ENCODE measurements at regions not wholly inside any gene's neighbourhood (a gene's known extent, or its start where the extent isn't known, plus 50 kb on each side); places are given as distances from the start of the nearest gene placed in this dataset.

DNA sequence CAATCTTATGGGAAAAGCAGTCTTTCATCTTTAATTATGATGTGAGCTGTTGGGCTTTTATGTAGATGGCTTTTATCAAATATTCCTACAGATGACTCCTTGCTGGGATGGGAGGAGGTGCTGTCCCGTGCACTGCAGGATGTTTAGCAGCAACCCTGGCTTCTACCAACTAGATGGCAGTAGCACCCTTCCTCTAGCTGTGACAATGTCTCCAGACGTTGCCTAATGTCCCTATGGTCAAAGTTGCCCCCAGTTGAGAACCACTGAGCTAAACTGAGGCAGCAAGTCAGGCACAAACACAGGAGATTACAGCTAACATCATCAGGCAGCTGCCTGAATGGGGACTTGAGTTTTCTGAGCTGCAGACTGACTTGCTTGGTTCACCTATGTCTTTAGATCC is 401.9 kb upstream of the PDE4D start:
- H3K4me1 ChIP-seq (ENCODE audit: insufficient read depth, low read length) = no peaks in the 10 kb centered on the region
- no peaks in the 10 kb centered on the region for H3K27me3 ChIP-seq (ENCODE audit: insufficient read depth, low read length)
- H3K9me3 ChIP-seq (ENCODE audit: low read depth, low read length) = no peaks in the 10 kb centered on the region
- H3K4me3 ChIP-seq (ENCODE audit: low read length) = no peak overlapping the region

DNA sequence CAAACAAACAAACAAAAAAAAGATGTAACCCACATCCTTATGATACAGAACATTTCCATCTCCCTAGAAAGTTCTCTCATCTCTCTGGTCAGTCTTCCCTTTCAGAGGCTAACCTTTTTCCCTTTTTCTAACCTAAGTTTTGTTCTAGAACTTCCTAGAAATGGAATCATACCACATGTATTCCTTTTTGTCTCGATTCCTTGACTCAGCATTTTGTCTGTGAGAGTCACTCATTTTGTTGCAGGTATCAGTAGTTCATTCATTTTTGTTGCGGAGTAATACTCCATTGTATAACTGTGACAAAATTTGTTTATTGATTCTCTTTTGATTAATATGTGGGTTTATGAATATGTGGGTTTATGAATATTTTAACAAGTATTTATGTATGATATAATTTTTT is 400.0 kb upstream of the PDE4D start:
- H3K9me3 ChIP-seq (ENCODE audit: low read depth, low read length) = no peaks in the 10 kb centered on the region
- no peaks in the 10 kb centered on the region for H3K4me1 ChIP-seq (ENCODE audit: insufficient read depth, low read length)
- no peaks in the 10 kb centered on the region for H3K27me3 ChIP-seq (ENCODE audit: insufficient read depth, low read length)
- no peak overlapping the region for H3K4me3 ChIP-seq (ENCODE audit: low read length)

DNA sequence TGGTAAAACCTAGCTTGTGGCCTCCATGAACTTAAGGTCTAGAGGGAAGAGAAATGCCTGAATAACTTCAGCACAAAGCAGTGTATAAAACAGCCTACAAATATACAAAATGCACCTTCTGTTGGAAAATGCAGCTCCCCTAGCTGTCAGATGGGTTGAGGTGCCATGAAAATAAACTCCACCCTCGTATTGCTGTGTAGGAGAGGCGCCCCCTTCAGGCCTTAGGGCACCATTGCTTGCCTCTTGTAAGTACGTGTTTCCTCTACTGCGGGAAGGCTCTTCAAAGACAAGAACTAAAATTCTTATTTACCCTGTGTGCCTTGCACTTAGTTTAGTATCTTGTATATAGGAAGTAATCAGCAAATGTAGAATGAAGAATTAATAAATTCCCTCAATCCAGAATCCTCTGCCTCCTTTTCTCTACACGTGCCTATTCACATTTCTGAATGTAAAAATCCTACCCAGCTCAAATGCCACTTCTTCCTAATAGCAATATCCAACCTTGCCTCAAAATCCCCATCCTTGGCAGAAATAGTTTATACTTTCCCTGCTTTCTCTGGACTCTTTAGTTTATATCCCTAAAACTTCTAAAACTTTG is 393.7 kb upstream of the PDE4D start:
- no peaks in the 10 kb centered on the region for H3K9me3 ChIP-seq (ENCODE audit: low read depth, low read length)
- peaks cover 12% of the 10 kb centered on the region for H3K4me1 ChIP-seq (ENCODE audit: insufficient read depth, low read length)
- no peaks in the 10 kb centered on the region for H3K27me3 ChIP-seq (ENCODE audit: insufficient read depth, low read length)
- no peak overlapping the region for H3K4me3 ChIP-seq (ENCODE audit: low read length)

DNA sequence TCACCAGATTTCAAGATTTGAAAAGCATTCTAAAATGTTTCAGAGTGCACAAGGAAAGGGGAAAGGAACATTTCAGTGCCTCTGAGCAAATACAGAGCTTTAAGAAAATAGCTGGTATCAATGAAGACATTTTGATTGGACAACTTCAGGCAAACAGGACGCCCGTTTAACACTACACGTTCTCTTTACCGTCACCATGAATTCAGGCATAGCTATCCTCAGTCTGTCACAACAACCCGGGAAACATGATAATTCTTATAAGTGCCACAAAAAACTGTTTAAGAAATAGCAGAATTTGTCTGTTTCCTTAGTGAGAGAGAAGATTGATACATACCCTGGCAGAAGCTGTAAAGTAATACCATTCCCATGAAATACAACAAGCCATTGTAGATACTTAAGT is 392.4 kb upstream of the PDE4D start:
- H3K27me3 ChIP-seq (ENCODE audit: insufficient read depth, low read length) = no peaks in the 10 kb centered on the region
- H3K4me1 ChIP-seq (ENCODE audit: insufficient read depth, low read length) = peaks cover 12% of the 10 kb centered on the region
- no peak overlapping the region for H3K4me3 ChIP-seq (ENCODE audit: low read length)
- no peaks in the 10 kb centered on the region for H3K9me3 ChIP-seq (ENCODE audit: low read depth, low read length)

DNA sequence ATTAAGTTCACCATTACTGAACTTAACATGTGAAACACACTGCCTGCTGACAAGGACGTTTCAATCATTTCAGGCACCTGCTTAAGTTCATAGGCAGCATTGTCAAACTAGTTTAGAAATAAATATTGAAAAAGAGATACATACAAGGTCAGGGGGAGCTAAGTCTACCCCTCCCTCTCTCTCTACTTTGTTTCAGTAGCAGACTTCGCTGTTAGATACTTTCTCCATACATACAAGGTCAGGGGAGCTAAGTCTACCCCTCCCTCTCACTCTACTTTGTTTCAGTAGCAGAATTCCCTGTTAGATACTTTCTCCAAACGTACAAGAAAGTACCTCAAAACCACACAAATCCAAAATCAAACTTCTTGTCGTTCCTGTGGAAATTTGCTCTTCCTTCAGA is 387.4 kb upstream of the PDE4D start:
- no peaks in the 10 kb centered on the region for H3K27me3 ChIP-seq (ENCODE audit: insufficient read depth, low read length)
- H3K4me3 ChIP-seq (ENCODE audit: low read length) = no peak overlapping the region
- H3K9me3 ChIP-seq (ENCODE audit: low read depth, low read length) = no peaks in the 10 kb centered on the region
- H3K4me1 ChIP-seq (ENCODE audit: insufficient read depth, low read length) = peaks cover 5% of the 10 kb centered on the region

DNA sequence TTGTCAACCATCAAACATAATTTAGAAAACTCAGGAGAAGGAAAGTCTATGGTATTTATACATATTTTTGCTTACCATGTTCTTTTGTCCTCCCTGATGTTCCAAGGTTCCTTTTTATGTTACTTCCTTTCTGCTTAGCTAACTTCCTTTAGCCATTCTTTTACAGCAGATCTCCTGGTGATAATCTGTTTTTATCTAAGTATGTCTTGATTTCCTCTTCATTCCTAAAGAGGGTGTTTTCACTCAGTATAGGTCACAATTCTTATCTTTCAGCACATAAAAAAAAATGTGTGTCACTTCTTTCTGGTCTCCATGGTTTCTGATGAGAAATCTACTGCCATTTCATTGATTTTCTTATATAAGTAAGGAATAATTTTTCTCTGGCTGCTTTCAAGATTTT is 384.4 kb upstream of the PDE4D start:
- Histone ChIP-seq H3K9me3 (ENCODE audit: low read depth, low read length) (no peaks in the 10 kb centered on the region), H3K4me3 (ENCODE audit: low read length) (no peak overlapping the region), H3K4me1 (ENCODE audit: insufficient read depth, low read length) (peaks cover 10% of the 10 kb centered on the region), H3K27me3 (ENCODE audit: insufficient read depth, low read length) (no peaks in the 10 kb centered on the region)

DNA sequence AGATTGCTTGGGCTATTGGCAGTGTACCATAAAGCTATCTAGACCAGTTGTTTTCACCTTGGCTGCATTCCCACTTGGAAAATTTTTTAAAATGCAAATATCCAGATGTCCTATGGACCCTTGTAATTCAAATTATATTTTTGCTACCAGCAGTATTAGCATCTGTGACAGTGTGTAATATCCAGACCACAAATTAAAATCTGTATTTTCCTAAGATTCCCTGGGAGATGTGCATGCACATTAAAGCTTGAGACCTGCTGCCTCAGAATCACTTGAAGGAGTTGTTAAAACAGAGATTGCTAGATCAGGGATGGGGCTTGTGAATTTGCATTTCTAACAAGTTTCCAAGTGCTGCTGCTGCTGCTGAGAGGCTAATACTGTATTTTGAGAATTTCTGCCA is 381.2 kb upstream of the PDE4D start:
- H3K4me3 ChIP-seq (ENCODE audit: low read length) = no peak overlapping the region
- H3K4me1 ChIP-seq (ENCODE audit: insufficient read depth, low read length) = peaks cover 24% of the 10 kb centered on the region
- no peaks in the 10 kb centered on the region for H3K27me3 ChIP-seq (ENCODE audit: insufficient read depth, low read length)
- no peaks in the 10 kb centered on the region for H3K9me3 ChIP-seq (ENCODE audit: low read depth, low read length)

DNA sequence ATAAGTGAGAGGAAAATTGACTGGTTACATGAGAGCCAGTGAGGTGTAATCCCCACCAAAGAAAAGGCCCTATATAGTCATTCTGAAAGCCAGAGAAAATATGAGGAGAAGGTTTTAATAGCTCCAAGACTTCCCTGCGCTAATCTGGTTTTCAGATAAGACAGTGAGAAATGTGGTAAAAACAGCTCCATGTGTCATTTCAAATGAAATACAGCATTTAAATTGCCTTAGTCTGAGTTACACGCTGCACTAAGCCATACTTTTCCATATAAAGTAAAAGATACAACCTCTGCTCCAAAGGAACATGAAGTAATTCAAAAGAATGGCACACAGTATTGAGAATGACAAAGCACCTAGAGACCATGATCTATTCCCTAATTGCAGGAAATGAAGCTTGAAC is 378.0 kb upstream of the PDE4D start:
- H3K4me3 ChIP-seq (ENCODE audit: low read length) = no peak overlapping the region
- H3K27me3 ChIP-seq (ENCODE audit: insufficient read depth, low read length) = no peaks in the 10 kb centered on the region
- H3K9me3 ChIP-seq (ENCODE audit: low read depth, low read length) = no peaks in the 10 kb centered on the region
- peaks cover 30% of the 10 kb centered on the region for H3K4me1 ChIP-seq (ENCODE audit: insufficient read depth, low read length)

DNA sequence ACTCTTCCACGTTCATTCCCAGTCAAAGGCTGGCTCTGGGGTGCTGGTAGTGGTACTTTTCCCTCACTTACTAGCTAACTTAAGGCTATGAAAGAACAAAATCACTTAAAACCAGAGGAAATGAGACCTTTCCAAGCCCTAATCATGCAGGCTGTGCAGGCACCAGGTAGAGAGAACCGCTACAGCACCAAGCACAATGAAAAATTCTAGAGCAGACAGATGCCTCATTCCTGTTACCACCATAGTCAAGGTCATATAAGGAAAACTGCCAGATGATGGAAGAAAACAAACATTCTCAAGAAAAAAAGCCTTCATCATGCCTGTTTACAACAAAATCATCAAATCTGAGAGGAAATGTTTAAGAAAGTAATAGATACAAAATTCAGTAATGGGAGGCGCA is 374.4 kb upstream of the PDE4D start:
- peaks cover 26% of the 10 kb centered on the region for H3K4me1 ChIP-seq (ENCODE audit: insufficient read depth, low read length)
- H3K9me3 ChIP-seq (ENCODE audit: low read depth, low read length) = no peaks in the 10 kb centered on the region
- H3K27me3 ChIP-seq (ENCODE audit: insufficient read depth, low read length) = no peaks in the 10 kb centered on the region
- H3K4me3 ChIP-seq (ENCODE audit: low read length) = no peak overlapping the region

DNA sequence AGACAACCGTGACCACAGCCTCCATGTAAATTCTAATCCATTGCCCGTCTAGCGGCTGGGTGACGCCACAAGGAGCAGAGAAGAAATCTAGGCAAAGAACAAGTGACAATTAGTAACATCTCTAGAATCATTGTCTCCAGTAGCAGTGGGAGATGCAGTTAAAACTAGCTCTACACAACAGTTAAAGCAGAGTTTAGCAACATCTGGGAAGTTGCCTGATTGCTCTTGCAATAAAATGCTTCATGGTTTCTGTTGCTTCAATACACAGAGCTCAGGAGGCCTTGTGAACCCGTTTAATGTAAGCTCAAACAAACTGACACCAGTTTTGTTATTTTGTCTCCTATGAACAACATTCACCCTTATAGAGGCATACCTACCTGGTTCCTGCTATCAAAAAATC is 369.8 kb upstream of the PDE4D start:
- Histone ChIP-seq H3K27me3 (ENCODE audit: insufficient read depth, low read length) (no peaks in the 10 kb centered on the region), H3K4me3 (ENCODE audit: low read length) (no peak overlapping the region), H3K4me1 (ENCODE audit: insufficient read depth, low read length) (peaks cover 44% of the 10 kb centered on the region), H3K9me3 (ENCODE audit: low read depth, low read length) (no peaks in the 10 kb centered on the region)

DNA sequence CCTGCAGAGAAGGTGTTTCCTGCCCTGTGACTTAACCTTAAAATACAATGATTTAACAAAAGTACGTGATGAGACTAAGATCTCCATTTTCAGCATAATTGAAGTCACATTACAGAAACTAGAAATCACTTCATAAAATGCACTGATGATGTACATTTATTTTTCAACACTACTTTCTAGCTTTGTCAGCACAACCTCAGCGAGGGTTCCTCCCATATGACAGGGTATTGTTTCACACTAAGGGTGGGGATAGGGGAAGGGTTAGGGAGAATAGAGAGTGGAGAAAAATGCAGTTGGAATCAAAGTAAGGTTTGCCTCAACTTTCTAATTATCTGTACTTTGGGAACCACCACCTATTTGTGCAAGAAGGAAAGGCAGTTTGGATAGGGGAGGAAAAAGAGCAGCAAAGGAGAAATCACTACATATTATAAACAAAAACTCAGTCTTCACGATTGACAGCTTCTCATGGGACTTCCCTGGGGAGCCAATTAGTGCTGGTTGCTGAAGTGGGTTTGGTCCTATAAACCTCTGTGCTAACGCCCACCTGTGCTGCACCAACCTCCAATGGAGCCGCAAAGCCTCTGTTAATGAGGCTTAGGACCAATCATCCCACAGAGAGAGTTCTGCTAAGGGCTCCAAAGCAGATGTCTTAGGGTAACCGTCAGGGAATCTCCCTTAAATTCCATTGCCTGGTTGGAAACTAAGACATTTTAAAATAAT is 369.2 kb upstream of the PDE4D start:
- H3K9me3 ChIP-seq (ENCODE audit: low read depth, low read length) = no peaks in the 10 kb centered on the region

DNA sequence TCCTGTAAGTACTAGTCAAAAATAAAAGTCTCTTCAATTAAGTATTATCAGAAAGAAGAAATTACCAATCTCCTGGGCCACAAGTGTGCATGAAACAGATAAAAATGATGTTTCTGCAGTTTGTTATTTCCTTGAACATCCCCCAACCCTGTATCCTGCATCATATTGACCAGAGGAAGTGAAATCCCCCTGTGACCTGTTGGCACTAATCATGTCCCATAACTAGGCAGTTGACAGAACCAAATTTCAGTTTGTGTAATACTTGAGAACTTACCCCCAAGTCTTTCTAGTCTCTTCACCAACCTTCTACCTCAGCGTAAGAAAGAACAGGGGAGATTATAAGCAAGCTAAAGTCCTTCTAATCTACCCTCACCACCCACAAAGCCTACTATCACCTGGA is 368.2 kb upstream of the PDE4D start:
- Histone ChIP-seq H3K4me3 (ENCODE audit: low read length) (no peak overlapping the region), H3K27me3 (ENCODE audit: insufficient read depth, low read length) (no peaks in the 10 kb centered on the region), H3K9me3 (ENCODE audit: low read depth, low read length) (no peaks in the 10 kb centered on the region), H3K4me1 (ENCODE audit: insufficient read depth, low read length) (peaks cover 48% of the 10 kb centered on the region)

More for the DNA sequence above, 369.2 kb upstream of the PDE4D start:
- peaks cover 45% of the 10 kb centered on the region for H3K4me1 ChIP-seq (ENCODE audit: insufficient read depth, low read length)
- no peak overlapping the region for H3K4me3 ChIP-seq (ENCODE audit: low read length)
- H3K27me3 ChIP-seq (ENCODE audit: insufficient read depth, low read length) = no peaks in the 10 kb centered on the region

DNA sequence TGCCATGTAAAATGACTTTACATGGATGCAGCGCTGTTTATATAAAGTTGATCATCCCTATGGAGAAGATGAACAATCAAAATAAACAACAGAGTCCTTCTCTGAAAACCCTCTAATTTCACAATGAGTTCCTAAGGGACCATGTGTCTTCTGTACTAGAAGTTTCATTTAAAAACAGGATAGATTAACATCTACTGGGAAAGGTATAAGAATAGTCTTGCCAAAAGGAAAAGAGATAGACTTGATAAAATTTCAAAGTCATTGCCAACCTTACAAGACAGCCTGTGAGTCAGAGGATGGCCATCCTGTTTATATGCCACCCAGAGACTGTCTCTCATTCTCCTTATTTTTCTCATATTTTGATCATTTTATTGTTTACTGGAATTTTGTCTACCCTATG is 367.1 kb upstream of the PDE4D start:
- H3K4me3 ChIP-seq (ENCODE audit: low read length) = no peak overlapping the region
- H3K4me1 ChIP-seq (ENCODE audit: insufficient read depth, low read length) = peaks cover 48% of the 10 kb centered on the region
- no peaks in the 10 kb centered on the region for H3K9me3 ChIP-seq (ENCODE audit: low read depth, low read length)
- H3K27me3 ChIP-seq (ENCODE audit: insufficient read depth, low read length) = no peaks in the 10 kb centered on the region

DNA sequence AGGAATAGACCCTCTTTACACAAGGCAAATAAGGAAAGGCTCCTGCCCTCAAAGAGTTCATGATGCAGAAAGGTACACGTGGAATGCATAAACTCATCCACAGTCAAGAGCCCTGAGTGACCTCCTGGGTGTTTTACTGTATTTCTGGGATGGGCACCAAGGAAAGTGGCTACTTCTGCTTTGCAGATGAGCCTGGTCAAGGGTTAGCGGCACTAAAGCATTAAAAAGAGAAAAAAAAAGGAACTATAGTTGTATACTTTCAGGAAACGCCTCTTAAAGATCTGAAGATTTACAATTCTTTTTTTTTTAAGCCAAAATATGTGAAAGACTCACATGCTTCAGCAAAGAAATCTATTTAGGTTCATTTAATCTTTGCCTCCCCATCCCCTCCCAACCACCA is 366.2 kb upstream of the PDE4D start:
- no peaks in the 10 kb centered on the region for H3K27me3 ChIP-seq (ENCODE audit: insufficient read depth, low read length)
- H3K9me3 ChIP-seq (ENCODE audit: low read depth, low read length) = no peaks in the 10 kb centered on the region
- H3K4me1 ChIP-seq (ENCODE audit: insufficient read depth, low read length) = peaks cover 48% of the 10 kb centered on the region
- no peak overlapping the region for H3K4me3 ChIP-seq (ENCODE audit: low read length)

DNA sequence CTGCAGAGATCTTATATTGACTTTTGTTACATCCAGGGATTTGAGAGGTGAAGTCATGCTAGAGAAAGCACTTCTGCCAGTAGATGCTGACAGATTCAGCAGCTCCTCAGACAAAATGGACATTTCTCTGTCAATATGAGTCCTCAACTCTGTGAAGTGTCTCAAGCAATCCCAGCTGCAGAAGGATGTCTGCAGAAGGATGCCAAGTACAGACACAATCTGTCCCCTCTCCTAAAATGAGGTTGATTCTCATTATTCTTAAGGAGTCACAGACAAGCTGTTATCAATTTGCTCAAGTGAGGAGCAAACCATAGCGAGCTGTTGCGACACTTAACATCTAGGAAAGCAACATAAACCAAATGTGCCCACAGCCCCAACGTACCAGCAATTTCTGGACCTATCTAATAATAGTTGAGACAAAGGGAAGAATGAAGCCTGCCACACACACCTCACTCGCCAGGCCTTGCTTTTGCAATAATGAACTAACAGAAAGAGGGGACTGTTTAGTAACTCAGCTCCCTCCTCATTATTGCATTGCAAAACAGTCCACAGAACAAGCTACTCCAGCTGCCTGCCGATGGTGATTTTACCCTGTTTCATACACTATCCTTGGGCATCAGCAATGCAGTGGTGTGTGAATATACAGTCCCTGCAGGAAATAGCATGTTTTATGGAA is 364.2 kb upstream of the PDE4D start:
- Histone ChIP-seq H3K27me3 (ENCODE audit: insufficient read depth, low read length) (no peaks in the 10 kb centered on the region), H3K4me1 (ENCODE audit: insufficient read depth, low read length) (peaks cover 39% of the 10 kb centered on the region), H3K4me3 (ENCODE audit: low read length) (no peak overlapping the region), H3K9me3 (ENCODE audit: low read depth, low read length) (no peaks in the 10 kb centered on the region)

DNA sequence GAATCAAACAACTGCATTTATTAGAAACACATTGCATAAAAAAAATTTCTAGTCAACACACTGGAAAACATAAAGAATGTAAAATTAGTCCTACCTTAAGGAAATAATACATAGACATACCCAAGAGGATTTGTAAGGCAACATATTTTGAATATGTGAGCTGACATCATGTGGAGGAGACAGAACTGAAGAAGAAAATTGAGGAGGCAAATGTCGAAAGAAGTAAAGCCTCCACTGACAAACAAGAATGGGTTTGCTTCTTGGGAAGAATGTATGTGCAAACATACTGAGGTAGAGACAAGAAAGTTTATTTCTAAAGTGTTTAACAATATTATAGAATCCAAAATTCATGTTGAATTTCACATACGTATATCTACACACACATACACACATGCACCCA is 363.0 kb upstream of the PDE4D start:
- Histone ChIP-seq H3K9me3 (ENCODE audit: low read depth, low read length) (no peaks in the 10 kb centered on the region), H3K4me1 (ENCODE audit: insufficient read depth, low read length) (peaks cover 28% of the 10 kb centered on the region), H3K27me3 (ENCODE audit: insufficient read depth, low read length) (no peaks in the 10 kb centered on the region), H3K4me3 (ENCODE audit: low read length) (no peak overlapping the region)

Data from mononuclear cell (primary cell).